Glutamatergic neuron (in vitro differentiated cells): ENCODE measurements at regions not wholly inside any gene's neighbourhood (a gene's known extent, or its start where the extent isn't known, plus 50 kb on each side); places are given as distances from the start of the nearest gene placed in this dataset.
"Not testable (repeated sequence)": the region's sequence is repeated elsewhere in the genome, so short reads cannot be mapped to it uniquely, and the experiment has no call there.

Experiments used
- DNase-seq: peaks from one replicate; pipeline ENCODE4 v3.0.0; 2022
- H3K27ac Mint-ChIP-seq: one replicate; pipeline ENCODE4 v1.8.0; 2020; ENCODE audit warnings: mild to moderate bottlenecking, mixed read lengths, inconsistent platforms; ENCODE audit not compliant: unreplicated experiment
- H3K27me3 Mint-ChIP-seq: one replicate; pipeline ENCODE4 v1.8.0; 2020; ENCODE audit warnings: mild to moderate bottlenecking, moderate library complexity, mixed read lengths, inconsistent platforms; ENCODE audit not compliant: unreplicated experiment
- H3K36me3 Mint-ChIP-seq: one replicate; pipeline ENCODE4 v1.8.0; 2020; ENCODE audit warnings: mild to moderate bottlenecking, mixed read lengths, inconsistent platforms; ENCODE audit not compliant: unreplicated experiment
- H3K4me1 Mint-ChIP-seq: one replicate; pipeline ENCODE4 v1.8.0; 2020; ENCODE audit warnings: mild to moderate bottlenecking, low read depth, mixed read lengths, inconsistent platforms; ENCODE audit not compliant: unreplicated experiment
- H3K4me3 Mint-ChIP-seq: one replicate; pipeline ENCODE4 v1.8.0; 2020; ENCODE audit warnings: mild to moderate bottlenecking, mixed read lengths, inconsistent platforms; ENCODE audit not compliant: unreplicated experiment
- H3K9me3 Mint-ChIP-seq: one replicate; pipeline ENCODE4 v1.8.0; 2020; ENCODE audit warnings: mild to moderate bottlenecking, moderate library complexity, mixed read lengths, inconsistent platforms; ENCODE audit not compliant: unreplicated experiment
- CTCF ChIP-seq: fragments of 200-600 bp; sonication (generic); IDR thresholded peaks from one replicate; pipeline ENCODE4 v1.5.0; 2021; ENCODE audit not compliant: partially characterized antibody, unreplicated experiment

DNA sequence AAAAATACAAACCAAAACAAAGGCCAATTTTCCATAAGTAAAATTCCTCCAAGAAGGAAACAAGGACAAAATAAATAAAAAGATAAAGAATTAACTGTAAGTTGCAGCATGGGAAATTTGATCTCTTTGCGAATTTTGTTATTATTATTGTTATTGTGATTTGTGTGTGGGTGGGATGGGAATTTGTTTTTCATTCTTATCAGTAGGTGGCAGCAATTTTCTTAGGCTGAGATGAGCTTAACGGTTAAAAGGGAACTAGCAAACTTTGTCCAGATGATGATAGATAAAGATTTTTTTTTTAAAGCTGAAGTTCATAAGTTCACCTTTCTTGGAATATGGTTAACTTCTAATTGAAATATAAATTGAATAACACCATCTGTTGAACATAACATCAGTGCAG is 83.2 kb upstream of the IL1RAPL2 start:
- DNase-seq: no peak
- Mint-ChIP-seq H3K4me3 (no peak overlapping the region), H3K27ac (no peak overlapping the region), H3K27me3 (no peaks in the 10 kb centered on the region), H3K36me3 (no peaks in the 10 kb centered on the region), H3K4me1 (no peaks in the 10 kb centered on the region), H3K9me3 (no peaks in the 10 kb centered on the region)
- TF ChIP-seq CTCF: no peak

DNA sequence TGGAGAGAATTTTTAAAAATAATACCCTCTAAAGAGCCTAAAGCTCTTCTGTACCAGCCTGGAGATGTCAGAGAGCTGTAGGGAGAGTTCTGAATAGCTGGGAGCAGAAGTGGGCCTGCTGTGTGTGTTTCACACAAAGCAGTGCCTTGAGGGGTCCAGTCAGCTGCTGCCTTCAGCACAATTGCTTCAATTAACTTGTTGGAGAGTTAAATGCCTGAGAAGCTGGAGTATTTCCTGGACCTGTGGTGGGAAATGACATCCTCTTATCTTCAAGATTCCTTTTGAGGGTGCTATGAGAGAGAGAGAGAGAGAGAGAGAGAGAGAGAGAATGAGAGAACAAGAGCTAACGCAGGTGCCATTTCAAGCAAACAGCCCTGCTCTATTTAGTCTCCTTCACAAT is 96.2 kb upstream of the IL1RAPL2 start:
- no peak for DNase-seq

DNA sequence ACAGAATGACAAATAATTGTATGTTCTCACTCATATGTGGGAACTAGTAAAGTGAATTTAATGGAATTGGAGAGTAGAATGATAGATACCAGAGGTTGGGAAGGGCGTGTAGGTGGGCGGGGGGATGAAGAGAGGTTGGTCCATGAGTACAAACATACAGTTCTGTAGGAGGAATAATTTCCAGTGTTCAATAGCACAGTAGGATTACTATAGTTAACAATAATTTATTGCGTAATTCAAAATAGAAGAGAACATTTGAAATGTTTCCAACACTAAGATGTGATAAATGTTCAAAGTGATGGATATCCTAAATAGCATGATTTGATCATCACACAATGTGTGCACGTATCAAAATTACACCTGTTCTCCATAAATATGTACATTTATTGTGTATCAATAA is 106.2 kb upstream of the IL1RAPL2 start:
- DNase-seq: no peak
- Mint-ChIP-seq H3K9me3 (peaks cover 4% of the 10 kb centered on the region), H3K36me3 (no peaks in the 10 kb centered on the region), H3K27me3 (no peaks in the 10 kb centered on the region), H3K27ac (no peak overlapping the region), H3K4me3 (no peak overlapping the region), H3K4me1 (no peaks in the 10 kb centered on the region)
- no peak for TF ChIP-seq CTCF

More for the DNA sequence above, 96.2 kb upstream of the IL1RAPL2 start:
- H3K4me1 Mint-ChIP-seq: peaks cover 1% of the 10 kb centered on the region
- no peak overlapping the region for H3K4me3 Mint-ChIP-seq
- H3K36me3 Mint-ChIP-seq: no peaks in the 10 kb centered on the region
- no peak for TF ChIP-seq CTCF
- H3K27me3 Mint-ChIP-seq: peaks cover 4% of the 10 kb centered on the region
- H3K27ac Mint-ChIP-seq: no peak overlapping the region
- no peaks in the 10 kb centered on the region for H3K9me3 Mint-ChIP-seq

GRCh38 chrX:104457130-104457529 is 108.9 kb upstream of the IL1RAPL2 start:
- not testable (repeated sequence) for H3K27me3 Mint-ChIP-seq, H3K9me3 Mint-ChIP-seq, DNase-seq, H3K4me1 Mint-ChIP-seq, H3K4me3 Mint-ChIP-seq, H3K27ac Mint-ChIP-seq, H3K36me3 Mint-ChIP-seq

DNA sequence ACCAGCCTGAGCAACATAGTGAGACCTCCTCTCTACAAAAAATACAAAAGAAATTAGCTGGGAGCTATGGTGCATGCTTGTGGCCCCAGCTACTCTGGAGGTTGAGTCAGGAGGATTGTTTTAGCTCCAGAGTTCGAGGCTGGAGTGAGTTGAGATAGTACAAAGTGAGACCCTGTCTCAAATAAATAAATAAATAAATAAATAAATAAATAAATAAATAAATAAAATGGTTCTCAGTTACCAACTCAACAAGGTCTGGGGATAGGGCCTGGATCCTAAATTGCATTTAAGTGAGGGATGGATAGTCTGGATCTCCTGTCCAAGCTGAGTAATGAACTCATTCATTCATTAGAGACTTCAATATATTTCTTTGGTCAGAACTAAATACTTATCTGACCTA is 115.7 kb upstream of the IL1RAPL2 start:
- Mint-ChIP-seq H3K27ac (no peak overlapping the region), H3K4me3 (no peak overlapping the region), H3K36me3 (no peaks in the 10 kb centered on the region), H3K9me3 (peaks cover 2% of the 10 kb centered on the region), H3K27me3 (no peaks in the 10 kb centered on the region), H3K4me1 (no peaks in the 10 kb centered on the region)
- no peak for TF ChIP-seq CTCF
- DNase-seq: no peak

- no peak for DNase-seq
- Mint-ChIP-seq H3K9me3 (no peaks in the 10 kb centered on the region), H3K27me3 (no peaks in the 10 kb centered on the region), H3K4me1 (no peaks in the 10 kb centered on the region), H3K27ac (no peak overlapping the region), H3K4me3 (no peak overlapping the region), H3K36me3 (no peaks in the 10 kb centered on the region)
- TF ChIP-seq CTCF: no peak
Measured at GRCh38 chrX:104445591-104445990, 120.4 kb upstream of the IL1RAPL2 start.
